ENCODE measurements at regions not wholly inside any gene's neighbourhood (a gene's known extent, or its start where the extent isn't known, plus 50 kb on each side); places are given as distances from the start of the nearest gene placed in this dataset.
A peak's percentile ranks its signal among the peaks of the same experiment; 100 is the strongest.

- DNase-seq (ENCODE audit: low read depth in 1 of 2, low spot score in 2 of 2), result no peak
- ChIA-PET CTCF (ENCODE audit: partially characterized antibody) (interaction anchor here (1.6 kb wide), 1 partner anchor 24 kb away, joined by 3 read pairs; no protein-coding TSS in a partner anchor), POLR2A (ENCODE audit: partially characterized antibody) (no interaction called here)
- Histone ChIP-seq H2BK15ac (ENCODE audit: low read length) (no peak overlapping the region), H4K91ac (replicated peaks; ENCODE audit: insufficient read length, low read length) (no peak overlapping the region), H3K9me3 (ENCODE audit: insufficient read depth in 2 of 2, low read depth in 1 of 2, low read length in 1 of 2) (no peaks in the 10 kb centered on the region), H2BK5ac (ENCODE audit: low read depth, low read length) (peak overlapping the region; percentile 69; the same call in 1 of the 2 replicates), H3K23me2 (ENCODE audit: low read depth, low read length) (no peaks in the 10 kb centered on the region), H3K4me3 (ENCODE audit: extremely low read depth in 1 of 4, insufficient read depth in 2 of 4, low read depth in 3 of 4, low read length in 4 of 4) (no peak overlapping the region), H2BK12ac (ENCODE audit: low read depth, low read length) (no peak overlapping the region; the same call in 1 of the 2 replicates), H3K36me3 (ENCODE audit: control insufficient read depth in 2 of 4, insufficient read depth in 4 of 4, low read length in 3 of 4) (no peaks in the 10 kb centered on the region), H4K20me1 (replicated peaks in 1 of 2; ENCODE audit: control insufficient read depth in 1 of 2, insufficient read depth in 2 of 2, low read length in 2 of 2) (no peaks in the 10 kb centered on the region), H3K27ac (ENCODE audit: low read depth, low read length) (no peak overlapping the region), H4K5ac (ENCODE audit: insufficient read length, low read depth, low read length) (peak overlapping the region; percentile 8), H3K4me1 (replicated peaks in 1 of 4; ENCODE audit: control insufficient read depth in 3 of 4, insufficient read depth in 4 of 4, low read length in 3 of 4) (peaks cover 7 to 23% (median 14%) of the 10 kb centered on the region in 4 experiments), H3K23ac (ENCODE audit: insufficient read length) (no peak overlapping the region), H2AFZ (ENCODE audit: low read length) (no peak overlapping the region), H3K18ac (ENCODE audit: extremely low read depth, low read length) (0 out of 2 replicates have a peak overlapping the region, but pooled peaks have one; percentile 53), H2BK20ac (ENCODE audit: low read length) (no peak overlapping the region; the same call in 1 of the 2 replicates), H2AK5ac (ENCODE audit: low read depth, low read length) (no peak overlapping the region), H2BK120ac (replicated peaks; ENCODE audit: low read depth, low read length) (peak overlapping the region; percentile 30), H3K56ac (replicated peaks; ENCODE audit: insufficient read length, low read depth, low read length) (no peak overlapping the region), H3K9ac (replicated peaks in 1 of 4; ENCODE audit: extremely low read depth in 1 of 4, low read depth in 3 of 4, low read length in 3 of 4) (no peak overlapping the region), H3K14ac (ENCODE audit: insufficient read length) (no peak overlapping the region), H3K4ac (replicated peaks; ENCODE audit: insufficient read length, low read depth, low read length) (no peak overlapping the region), H3K27me3 (replicated peaks in 1 of 4; ENCODE audit: control insufficient read depth in 3 of 4, extremely low read depth in 1 of 4, insufficient read depth in 3 of 4, low read length in 3 of 4) (no peaks in the 10 kb centered on the region), H3K4me2 (ENCODE audit: insufficient read depth in 1 of 2, low read depth in 2 of 2, low read length in 2 of 2) (peak overlapping the region; percentile 45 to 56; a peak in 1 of 4 replicates), H4K8ac (ENCODE audit: extremely low read depth, insufficient read depth, low read length) (no peak overlapping the region), H3K79me2 (ENCODE audit: control insufficient read depth in 1 of 2, insufficient read depth in 2 of 2, low read length in 2 of 2) (no peaks in the 10 kb centered on the region), H3K79me1 (ENCODE audit: low read depth, low read length) (no peaks in the 10 kb centered on the region)
- TF ChIP-seq CBX8 (IDR thresholded peaks at IDR 0.05; ENCODE audit: borderline replicate concordance, low read depth, low read length) (no peak), HDAC2 (IDR thresholded peaks at IDR 0.05; ENCODE audit: borderline replicate concordance in 1 of 2, low read depth in 2 of 2, low read length in 2 of 2) (no peak), TEAD4 (IDR thresholded peaks at IDR 0.05; ENCODE audit: low read depth, low read length) (no peak), SRF (IDR thresholded peaks at IDR 0.05; ENCODE audit: low read depth, low read length) (no peak)
- WGBS, 2 experiments (ENCODE audit: extremely low coverage in 1 of 2, insufficient coverage in 1 of 2, insufficient read length in 1 of 2, insufficient replicate concordance in 2 of 2, low coverage in 1 of 2, low lambda C conversion rate in 2 of 2, missing lambda C conversion rate in 1 of 2), result 77% methylated on average over 3 of the region's 3 CpGs; no CpG with 5 or more reads in 1 of the 2 experiments
- no peak for FAIRE-seq
These were observed 177.3 kb upstream of the C9orf72 start for GRCh38 chr9:27750566-27750965.
